Muscle layer of colon (tissue), 2 donors: ENCODE measurements at regions not wholly inside any gene's neighbourhood (a gene's known extent, or its start where the extent isn't known, plus 50 kb on each side); places are given as distances from the start of the nearest gene placed in this dataset.
"Not testable (repeated sequence)": the region's sequence is repeated elsewhere in the genome, so short reads cannot be mapped to it uniquely, and the experiment has no call there.

Source experiments
- H3K27ac ChIP-seq: one replicate; pipeline ENCODE4 v1.7.0; 2013; ENCODE audit warnings: low read depth, mild to moderate bottlenecking, low read length, moderate library complexity
- H3K27me3 ChIP-seq, 2 donors: one replicate each; pipeline ENCODE4 v1.7.0; 2013; ENCODE audit warnings: low read length in 2 of 2, mild to moderate bottlenecking in 2 of 2; ENCODE audit not compliant: insufficient read depth in 2 of 2, control insufficient read depth in 1 of 2
- H3K36me3 ChIP-seq: one replicate; pipeline ENCODE4 v1.7.0; 2013; ENCODE audit warnings: mild to moderate bottlenecking, low read length; ENCODE audit not compliant: insufficient read depth
- H3K4me1 ChIP-seq: one replicate; pipeline ENCODE4 v1.7.0; 2013; ENCODE audit warnings: mild to moderate bottlenecking, low read length; ENCODE audit not compliant: insufficient read depth
- H3K4me3 ChIP-seq, 2 donors: one replicate each; pipeline ENCODE4 v1.7.0; 2013; ENCODE audit warnings: low read length in 2 of 2, low read depth in 1 of 2, mild to moderate bottlenecking in 1 of 2, moderate library complexity in 1 of 2
- H3K9ac ChIP-seq: one replicate; pipeline ENCODE4 v1.7.0; 2013; ENCODE audit warnings: low read length
- H3K9me3 ChIP-seq: one replicate; pipeline ENCODE4 v1.7.0; 2013; ENCODE audit warnings: mild to moderate bottlenecking, low read length
- donor health status: abdominal sarcoma.
- donor health status: Adenocarcinoma of cecum.

DNA sequence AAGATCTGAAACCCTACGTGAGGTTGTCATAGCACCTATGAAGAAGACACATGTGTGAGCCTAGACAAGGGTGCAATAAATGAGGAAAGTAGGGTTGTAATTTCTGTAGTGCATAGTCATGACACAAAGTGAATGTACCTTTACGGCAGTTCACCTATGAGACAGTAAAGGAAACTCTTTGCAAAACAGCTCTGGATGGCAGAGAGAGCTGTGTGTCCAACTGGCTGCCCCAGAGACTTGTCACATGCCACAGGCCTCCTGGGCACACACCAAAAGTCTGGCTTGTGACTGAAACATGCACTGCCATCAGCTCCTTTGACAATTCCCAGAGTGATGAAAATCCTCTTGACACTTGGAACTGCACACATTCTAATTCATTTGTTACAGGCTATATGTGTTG, 90.7 kb upstream of the NAMPT start:
- Histone ChIP-seq H3K27ac (no peak overlapping the region), H3K36me3 (no peaks in the 10 kb centered on the region), H3K9ac (no peak overlapping the region)

DNA sequence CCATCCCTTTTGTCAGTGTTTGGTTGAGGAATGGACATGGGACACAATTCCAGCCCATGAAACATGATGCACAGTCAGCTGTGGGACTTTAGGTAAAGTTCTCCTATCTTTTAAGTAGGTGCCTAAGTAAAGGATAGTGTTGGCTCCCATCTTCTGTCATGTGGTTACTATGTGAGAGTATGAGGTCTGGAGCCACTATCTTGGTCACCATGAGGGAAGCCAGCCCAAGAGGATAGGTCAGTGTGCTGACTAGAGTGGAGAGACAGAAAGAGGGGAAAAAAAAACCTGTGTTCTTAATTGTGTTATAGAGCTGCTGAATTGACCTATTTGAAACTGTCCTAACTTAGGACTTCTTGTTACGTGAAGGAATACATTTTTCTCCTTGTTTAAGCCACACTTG, 89.7 kb upstream of the NAMPT start:
- Histone ChIP-seq H3K27me3 (no peaks in the 10 kb centered on the region), H3K4me3 (no peak overlapping the region), H3K4me1 (no peaks in the 10 kb centered on the region), H3K9ac (no peak overlapping the region), H3K36me3 (no peaks in the 10 kb centered on the region), H3K27ac (no peak overlapping the region), H3K9me3 (no peaks in the 10 kb centered on the region)

More for the DNA sequence above, 90.7 kb upstream of the NAMPT start:
- Histone ChIP-seq H3K27me3 (no peaks in the 10 kb centered on the region), H3K4me1 (no peaks in the 10 kb centered on the region), H3K4me3 (no peak overlapping the region), H3K9me3 (no peaks in the 10 kb centered on the region)

DNA sequence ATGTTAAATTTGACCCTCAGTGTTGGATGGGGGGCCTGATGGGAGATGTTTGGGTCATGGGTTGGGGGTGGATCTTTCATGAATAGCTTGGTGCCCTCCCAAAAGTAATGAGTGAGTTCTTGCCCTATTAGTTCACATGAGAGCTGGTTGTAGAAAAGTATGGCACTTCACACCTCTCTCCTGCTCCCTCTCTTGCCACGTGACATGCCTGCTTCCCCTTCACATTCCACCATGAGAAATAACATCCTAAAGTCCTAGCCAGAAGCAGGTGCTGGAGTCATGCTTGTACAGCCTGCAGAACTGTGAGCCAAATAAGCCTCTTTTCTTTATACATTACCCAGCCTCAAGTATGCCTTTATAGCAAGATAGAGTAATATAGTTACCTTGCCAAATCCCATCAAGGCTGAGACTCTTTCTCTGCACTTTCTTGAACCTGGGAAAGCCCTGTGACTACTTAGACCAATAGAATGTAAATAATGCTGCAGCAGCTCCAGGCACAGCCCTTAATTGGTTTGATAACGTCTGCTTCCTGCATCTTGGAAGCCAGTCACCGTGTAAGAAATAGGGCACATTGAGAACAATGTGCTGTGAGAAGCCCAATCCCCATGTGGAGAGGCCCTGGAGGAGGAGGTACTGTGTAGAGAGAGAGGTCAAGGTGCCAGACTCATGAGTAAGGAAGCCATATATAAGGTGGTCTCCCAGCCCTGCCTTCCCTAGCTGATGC, 88.0 kb upstream of the NAMPT start:
- Histone ChIP-seq H3K9me3 (no peaks in the 10 kb centered on the region), H3K4me1 (no peaks in the 10 kb centered on the region), H3K36me3 (no peaks in the 10 kb centered on the region), H3K4me3 (no peak overlapping the region), H3K27ac (no peak overlapping the region), H3K27me3 (no peaks in the 10 kb centered on the region), H3K9ac (no peak overlapping the region)

DNA sequence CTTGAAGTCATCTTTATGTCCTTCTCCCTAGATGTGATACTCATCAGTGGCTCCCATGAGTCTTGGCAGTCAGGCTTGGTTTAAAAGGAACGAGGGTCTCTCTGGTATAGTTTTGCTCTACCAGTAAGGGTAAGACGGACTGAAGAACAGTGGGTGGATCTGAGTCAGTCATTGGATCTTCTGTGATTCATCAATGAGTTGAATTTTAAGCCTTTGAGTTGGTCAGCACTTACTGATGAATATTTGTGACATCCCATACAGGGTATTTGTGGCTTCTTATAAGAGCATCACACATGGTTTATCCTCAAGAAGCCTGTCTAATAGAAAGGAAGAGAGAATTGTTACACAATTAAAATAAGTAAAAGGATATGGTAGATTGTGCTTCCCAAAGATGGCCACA, 87.3 kb upstream of the NAMPT start:
- no peak overlapping the region for H3K4me3 ChIP-seq
- no peaks in the 10 kb centered on the region for H3K9me3 ChIP-seq
- H3K9ac ChIP-seq = no peak overlapping the region
- no peaks in the 10 kb centered on the region for H3K36me3 ChIP-seq
- no peaks in the 10 kb centered on the region for H3K4me1 ChIP-seq
- H3K27ac ChIP-seq = no peak overlapping the region
- no peaks in the 10 kb centered on the region for H3K27me3 ChIP-seq

DNA sequence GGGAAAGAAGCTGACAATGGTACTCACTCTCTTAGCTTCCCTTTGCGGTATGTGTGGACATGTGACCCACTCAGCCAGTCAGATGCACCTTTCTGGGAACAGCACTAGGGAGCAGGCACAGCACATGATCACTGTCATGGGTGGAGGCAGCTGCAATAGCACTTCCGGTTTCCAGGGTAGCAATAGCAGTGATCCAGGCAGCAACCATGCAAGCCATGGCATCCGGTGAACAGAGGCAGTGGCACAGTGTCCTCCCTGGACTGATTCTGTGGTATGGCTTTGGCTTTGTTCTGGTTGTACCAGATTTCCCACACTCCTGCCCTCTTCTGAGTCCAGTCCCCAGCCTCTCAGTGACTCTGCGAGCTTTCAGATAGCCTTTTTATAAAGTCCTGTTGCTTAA, 86.8 kb upstream of the NAMPT start:
- Histone ChIP-seq H3K27ac (no peak overlapping the region), H3K4me1 (no peaks in the 10 kb centered on the region), H3K27me3 (no peaks in the 10 kb centered on the region), H3K9ac (no peak overlapping the region), H3K36me3 (no peaks in the 10 kb centered on the region), H3K4me3 (no peak overlapping the region), H3K9me3 (no peaks in the 10 kb centered on the region)

DNA sequence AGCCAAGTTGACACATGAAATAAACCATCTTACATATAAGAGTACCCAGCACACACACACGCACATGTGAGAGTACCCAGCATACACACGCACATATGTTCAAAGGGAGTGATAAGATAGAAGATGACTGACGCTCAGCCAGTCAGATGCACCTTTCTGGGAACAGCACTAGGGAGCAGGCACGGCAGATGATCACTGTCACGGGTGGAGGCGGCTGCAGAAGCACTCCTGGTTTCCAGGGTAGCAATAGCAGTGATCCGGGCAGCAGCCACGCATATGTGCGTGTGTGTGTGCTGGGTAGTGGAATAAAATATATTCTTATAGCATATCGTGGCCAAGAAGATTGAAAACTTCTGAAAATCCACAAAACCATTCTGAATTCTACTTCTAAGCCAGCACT, 85.8 kb upstream of the NAMPT start:
- Histone ChIP-seq H3K27me3 (no peaks in the 10 kb centered on the region), H3K9me3 (no peaks in the 10 kb centered on the region), H3K27ac (no peak overlapping the region), H3K4me3 (no peak overlapping the region), H3K9ac (no peak overlapping the region), H3K36me3 (no peaks in the 10 kb centered on the region), H3K4me1 (no peaks in the 10 kb centered on the region)

DNA sequence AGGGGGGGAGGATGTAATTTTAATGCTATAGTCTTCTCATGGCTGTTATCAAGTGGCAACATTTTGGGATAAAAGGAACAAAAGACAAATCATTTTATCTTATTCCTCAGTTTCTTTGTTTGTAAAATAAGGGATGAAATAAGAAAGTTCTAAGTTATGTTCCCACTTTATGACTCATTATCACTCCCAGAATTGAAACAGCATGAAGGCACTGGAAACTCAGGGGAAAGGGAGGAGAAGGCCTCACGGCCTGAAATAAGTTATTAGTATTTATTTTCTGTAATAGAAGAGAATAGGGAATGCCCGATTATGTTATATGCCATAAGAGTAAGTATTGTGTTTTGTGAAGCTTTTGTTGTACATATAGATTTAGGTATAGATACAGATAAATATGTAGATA, 85.0 kb upstream of the NAMPT start:
- no peaks in the 10 kb centered on the region for H3K4me1 ChIP-seq
- no peaks in the 10 kb centered on the region for H3K27me3 ChIP-seq

DNA sequence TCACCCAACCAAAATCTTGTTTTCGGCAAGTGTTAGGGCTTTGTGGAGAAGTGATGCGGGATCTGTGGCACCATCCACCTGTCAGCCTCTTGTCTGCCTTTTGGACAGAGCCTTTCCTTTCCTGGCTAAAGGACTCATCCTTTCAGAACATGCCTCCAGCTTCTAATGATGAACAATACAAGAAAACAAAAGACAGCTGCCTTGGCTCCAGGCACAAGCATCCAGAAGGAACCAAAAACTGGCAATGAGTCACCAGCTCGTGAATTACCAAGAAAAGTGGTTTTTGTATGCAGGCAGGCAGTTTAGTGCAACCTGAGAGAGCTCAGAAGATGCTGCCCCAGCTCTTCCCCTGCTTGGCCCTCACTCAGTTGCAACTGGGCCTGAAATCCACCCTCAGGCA, 84.6 kb upstream of the NAMPT start:
- H3K27ac ChIP-seq = no peak overlapping the region
- H3K4me1 ChIP-seq = no peaks in the 10 kb centered on the region
- H3K4me3 ChIP-seq = no peak overlapping the region
- no peaks in the 10 kb centered on the region for H3K27me3 ChIP-seq
- no peaks in the 10 kb centered on the region for H3K9me3 ChIP-seq
- H3K36me3 ChIP-seq = no peaks in the 10 kb centered on the region
- no peak overlapping the region for H3K9ac ChIP-seq

More for the DNA sequence above, 85.0 kb upstream of the NAMPT start:
- Histone ChIP-seq H3K4me3 (no peak overlapping the region), H3K27ac (no peak overlapping the region), H3K9me3 (no peaks in the 10 kb centered on the region), H3K9ac (no peak overlapping the region), H3K36me3 (no peaks in the 10 kb centered on the region)

DNA sequence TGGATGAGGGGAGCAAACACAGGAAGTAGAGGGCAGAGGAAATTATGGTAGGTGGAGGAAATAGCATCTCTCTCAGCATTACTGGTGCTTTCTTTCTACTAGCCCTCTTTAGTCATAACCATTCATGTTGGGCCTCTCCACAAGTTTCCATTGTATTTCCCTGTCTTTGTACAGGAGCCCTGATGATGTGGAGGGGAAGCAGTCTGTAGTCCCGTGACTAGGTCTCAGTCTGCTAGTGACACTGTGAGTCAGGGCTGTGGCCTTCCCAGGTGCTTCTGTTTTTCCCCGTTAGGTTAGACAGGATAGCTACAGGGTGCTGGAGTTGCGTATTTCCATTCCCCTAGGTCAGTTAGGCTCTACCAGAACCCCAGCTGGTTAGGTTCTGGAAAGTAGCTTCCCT, 82.9 kb upstream of the NAMPT start:
- H3K36me3 ChIP-seq = no peaks in the 10 kb centered on the region
- no peaks in the 10 kb centered on the region for H3K9me3 ChIP-seq
- H3K27ac ChIP-seq = no peak overlapping the region
- H3K4me3 ChIP-seq = no peak overlapping the region
- H3K9ac ChIP-seq = no peak overlapping the region
- H3K4me1 ChIP-seq = no peaks in the 10 kb centered on the region
- H3K27me3 ChIP-seq = no peaks in the 10 kb centered on the region

DNA sequence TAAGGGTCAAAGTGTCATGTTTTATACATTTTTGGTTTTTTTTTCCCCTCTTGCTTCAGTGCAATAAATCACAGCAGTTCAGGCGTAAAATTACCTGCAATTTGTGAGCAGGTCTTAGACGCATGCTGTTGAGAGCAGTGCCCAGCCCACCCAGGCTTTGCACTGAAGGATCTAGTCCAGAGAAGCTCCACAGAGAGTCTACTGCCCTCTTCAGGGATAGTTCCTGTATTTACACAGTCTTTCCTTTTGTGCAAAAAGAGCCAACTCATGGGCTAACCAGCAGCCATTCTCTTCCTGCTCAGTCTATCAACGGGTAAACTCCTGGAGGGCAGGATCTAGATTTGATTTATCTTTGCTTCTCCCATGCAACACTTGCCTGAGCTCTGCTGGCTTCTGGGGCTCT, 82.2 kb upstream of the NAMPT start:
- Histone ChIP-seq H3K9ac (no peak overlapping the region), H3K27ac (no peak overlapping the region), H3K27me3 (no peaks in the 10 kb centered on the region), H3K36me3 (no peaks in the 10 kb centered on the region), H3K4me3 (no peak overlapping the region), H3K4me1 (no peaks in the 10 kb centered on the region), H3K9me3 (no peaks in the 10 kb centered on the region)

DNA sequence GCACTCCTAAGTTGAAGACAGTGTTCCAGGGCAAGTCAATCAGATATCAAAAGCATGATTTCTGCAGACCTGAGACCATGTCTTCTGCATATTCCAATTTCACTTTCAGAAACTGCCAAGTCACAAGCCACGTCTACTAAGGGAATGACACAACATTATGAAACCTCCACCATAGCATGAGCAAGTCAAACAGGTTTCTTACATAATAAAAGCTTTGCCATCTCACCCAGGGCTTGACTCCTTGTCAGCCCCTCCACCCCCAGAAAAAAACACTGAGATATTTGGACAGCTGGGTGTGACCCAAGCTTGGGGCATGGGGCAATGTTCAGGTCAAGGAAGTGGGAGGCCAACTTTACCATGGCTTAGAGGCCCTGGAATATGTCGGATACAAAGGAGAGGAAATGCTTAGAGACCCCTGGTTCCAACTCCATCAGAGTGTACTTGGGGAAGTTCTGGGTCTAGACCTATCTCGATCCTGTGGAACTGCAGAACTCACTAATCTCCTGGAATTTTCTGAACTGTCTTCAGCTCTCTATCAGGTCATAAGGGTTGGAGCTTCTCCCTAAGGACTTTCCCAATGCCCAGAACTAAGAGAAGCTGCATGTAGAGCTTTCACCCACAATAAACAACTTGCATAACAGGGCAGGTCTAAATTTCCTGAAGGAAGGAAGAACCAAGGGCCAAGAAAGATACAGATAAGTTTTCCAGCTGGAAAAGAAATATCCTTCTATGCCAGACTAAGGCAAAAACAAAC, 80.6 kb upstream of the NAMPT start:
- no peak overlapping the region for H3K27ac ChIP-seq
- H3K9ac ChIP-seq = no peak overlapping the region

DNA sequence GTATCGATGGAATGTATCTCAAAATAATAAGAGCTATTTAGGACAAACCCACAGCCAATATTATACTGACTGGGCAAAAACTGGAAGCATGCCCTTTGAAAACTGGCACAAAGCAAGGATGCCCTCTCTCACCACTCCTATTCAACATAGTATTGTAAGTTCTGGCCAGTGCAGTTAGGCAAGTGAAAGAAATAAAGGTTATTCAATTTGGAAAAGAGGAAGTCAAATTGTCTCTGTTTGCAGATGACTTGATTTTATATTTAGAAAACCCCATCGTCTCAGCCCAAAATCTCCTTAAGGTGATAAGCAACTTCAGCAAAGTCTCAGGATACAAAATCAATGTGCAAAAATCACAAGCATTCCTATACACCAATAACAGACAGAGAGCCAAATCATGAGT, 77.7 kb upstream of the NAMPT start:
- H3K27ac ChIP-seq = not testable (repeated sequence)

More for the DNA sequence above, 80.6 kb upstream of the NAMPT start:
- Histone ChIP-seq H3K9me3 (no peaks in the 10 kb centered on the region), H3K4me1 (no peaks in the 10 kb centered on the region), H3K36me3 (no peaks in the 10 kb centered on the region), H3K27me3 (no peaks in the 10 kb centered on the region), H3K4me3 (no peak overlapping the region)

More for the DNA sequence above, 77.7 kb upstream of the NAMPT start:
- H3K4me3 ChIP-seq, H3K27me3 ChIP-seq, H3K4me1 ChIP-seq, H3K9ac ChIP-seq, H3K36me3 ChIP-seq, H3K9me3 ChIP-seq: not testable (repeated sequence)
